ENCODE measurements at regions not wholly inside any gene's neighbourhood (a gene's known extent, or its start where the extent isn't known, plus 50 kb on each side); places are given as distances from the start of the nearest gene placed in this dataset.

DNA sequence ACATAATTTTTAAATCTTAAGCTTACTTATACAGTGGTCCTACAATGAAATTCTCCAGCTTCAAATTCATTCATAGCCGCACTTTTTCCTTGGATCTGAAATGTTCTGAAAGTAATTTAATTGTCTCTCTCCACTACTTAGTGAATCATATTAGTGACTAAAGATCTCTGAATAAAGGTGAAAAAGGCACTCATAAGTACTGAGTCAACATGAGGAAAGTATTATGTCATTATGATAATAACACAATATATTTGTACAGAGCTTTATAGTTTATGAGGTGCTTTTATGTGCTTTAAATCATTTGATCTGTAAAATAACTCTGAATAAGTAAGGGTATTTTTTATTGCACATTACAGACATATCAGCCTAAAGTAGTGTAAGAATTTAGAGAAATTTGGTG lies 628.2 kb upstream of the SLITRK5 start:
- Histone ChIP-seq H3K36me3 (ENCODE audit: insufficient read depth in 1 of 2, low read depth in 1 of 2) (no peaks in the 10 kb centered on the region), H3K4me1 (no peaks in the 10 kb centered on the region), H3K27ac (no peak overlapping the region), H3K27me3 (ENCODE audit: insufficient read depth in 3 of 3, low read length in 2 of 3) (no peaks in the 10 kb centered on the region), H3K4me3 (no peak overlapping the region), H3K9me3 (no peaks in the 10 kb centered on the region)
- TF ChIP-seq, protein P1, sequence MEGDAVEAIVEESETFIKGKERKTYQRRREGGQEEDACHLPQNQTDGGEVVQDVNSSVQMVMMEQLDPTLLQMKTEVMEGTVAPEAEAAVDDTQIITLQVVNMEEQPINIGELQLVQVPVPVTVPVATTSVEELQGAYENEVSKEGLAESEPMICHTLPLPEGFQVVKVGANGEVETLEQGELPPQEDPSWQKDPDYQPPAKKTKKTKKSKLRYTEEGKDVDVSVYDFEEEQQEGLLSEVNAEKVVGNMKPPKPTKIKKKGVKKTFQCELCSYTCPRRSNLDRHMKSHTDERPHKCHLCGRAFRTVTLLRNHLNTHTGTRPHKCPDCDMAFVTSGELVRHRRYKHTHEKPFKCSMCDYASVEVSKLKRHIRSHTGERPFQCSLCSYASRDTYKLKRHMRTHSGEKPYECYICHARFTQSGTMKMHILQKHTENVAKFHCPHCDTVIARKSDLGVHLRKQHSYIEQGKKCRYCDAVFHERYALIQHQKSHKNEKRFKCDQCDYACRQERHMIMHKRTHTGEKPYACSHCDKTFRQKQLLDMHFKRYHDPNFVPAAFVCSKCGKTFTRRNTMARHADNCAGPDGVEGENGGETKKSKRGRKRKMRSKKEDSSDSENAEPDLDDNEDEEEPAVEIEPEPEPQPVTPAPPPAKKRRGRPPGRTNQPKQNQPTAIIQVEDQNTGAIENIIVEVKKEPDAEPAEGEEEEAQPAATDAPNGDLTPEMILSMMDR (IDR thresholded peaks at IDR 0.05), result no peak
- ATAC-seq (no peak), DNase-seq (no peak)
- WGBS, 3 donors, result 96% methylated on average over 1 of the region's 1 CpG
- intact Hi-C loops (cut with DNase I), result no loop called here

DNA sequence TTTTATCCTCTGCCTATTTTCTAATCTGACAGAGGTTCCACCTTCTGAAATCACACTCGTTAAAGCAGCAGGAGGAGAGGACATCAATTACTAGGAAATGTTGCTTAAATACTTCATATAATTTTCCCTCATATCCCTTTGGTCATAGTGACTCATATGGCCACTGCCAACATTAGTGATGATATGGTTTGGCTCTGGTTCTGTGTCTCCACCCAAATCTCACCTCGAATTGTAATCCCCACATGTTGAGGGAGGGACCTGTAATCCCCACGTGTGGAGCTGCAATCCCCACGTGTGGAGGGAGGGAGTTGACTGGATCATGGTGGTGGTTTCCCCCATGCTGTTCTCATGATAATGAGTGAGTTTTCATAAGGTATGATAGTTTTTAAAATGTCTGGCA lies 618.4 kb upstream of the SLITRK5 start:
- no peak overlapping the region for H3K4me3 ChIP-seq
- intact Hi-C loops (cut with DNase I), result no loop called here
- no peak for DNase-seq
- no peak for ATAC-seq
- H3K27ac ChIP-seq, result no peak overlapping the region
- no peaks in the 10 kb centered on the region for H3K4me1 ChIP-seq
- 37 to 49% (median 43%) methylated on average over 4 of the region's 4 CpGs for WGBS, 3 donors
- H3K27me3 ChIP-seq (ENCODE audit: insufficient read depth in 3 of 3, low read length in 2 of 3), result no peaks in the 10 kb centered on the region
- no peaks in the 10 kb centered on the region for H3K36me3 ChIP-seq (ENCODE audit: insufficient read depth in 1 of 2, low read depth in 1 of 2)
- TF ChIP-seq, protein P1 (IDR thresholded peaks at IDR 0.05), result no peak
- H3K9me3 ChIP-seq, result no peaks in the 10 kb centered on the region

DNA sequence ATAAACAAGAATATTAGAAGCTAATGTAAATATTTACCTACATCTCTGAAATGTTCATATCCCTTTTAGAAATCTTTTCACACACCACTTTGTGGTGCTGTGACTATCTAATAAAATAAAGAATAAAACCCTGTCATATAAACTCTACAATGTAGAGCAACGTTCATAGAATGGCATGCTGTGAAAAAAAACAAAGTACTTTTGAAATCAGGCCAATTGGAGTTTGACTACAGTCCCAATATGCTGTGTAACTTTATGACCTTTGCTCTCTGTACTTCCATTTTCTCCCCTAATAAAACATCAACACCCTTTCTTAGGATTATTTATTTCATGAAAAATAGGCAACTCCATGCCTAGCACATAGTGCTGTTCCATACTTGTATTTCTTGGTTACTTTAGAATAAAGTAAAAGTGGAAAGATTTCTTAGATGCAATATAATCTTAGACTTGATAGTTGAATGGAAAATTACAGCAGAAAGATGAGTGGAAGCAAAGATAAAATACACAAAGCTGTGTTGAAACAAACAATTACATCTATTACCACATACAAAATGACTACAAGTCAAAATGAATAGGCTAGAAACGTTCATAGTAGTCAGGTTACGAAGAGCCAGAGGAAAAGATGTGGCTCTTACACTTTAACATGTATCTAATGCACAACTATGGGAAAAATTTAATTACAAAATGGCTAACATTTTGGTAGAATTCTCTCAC lies 613.2 kb upstream of the SLITRK5 start:
- ATAC-seq (no peak), DNase-seq (no peak)
- Histone ChIP-seq H3K4me1 (no peaks in the 10 kb centered on the region), H3K36me3 (ENCODE audit: insufficient read depth in 1 of 2, low read depth in 1 of 2) (no peaks in the 10 kb centered on the region), H3K27me3 (ENCODE audit: insufficient read depth in 3 of 3, low read length in 2 of 3) (no peaks in the 10 kb centered on the region), H3K4me3 (no peak overlapping the region), H3K27ac (no peak overlapping the region), H3K9me3 (no peaks in the 10 kb centered on the region)
- WGBS, 3 donors, result 48 to 51% (median 51%) methylated on average over 3 of the region's 3 CpGs
- intact Hi-C loops (cut with DNase I), result no loop called here
- TF ChIP-seq, protein P1 (IDR thresholded peaks at IDR 0.05), result no peak

DNA sequence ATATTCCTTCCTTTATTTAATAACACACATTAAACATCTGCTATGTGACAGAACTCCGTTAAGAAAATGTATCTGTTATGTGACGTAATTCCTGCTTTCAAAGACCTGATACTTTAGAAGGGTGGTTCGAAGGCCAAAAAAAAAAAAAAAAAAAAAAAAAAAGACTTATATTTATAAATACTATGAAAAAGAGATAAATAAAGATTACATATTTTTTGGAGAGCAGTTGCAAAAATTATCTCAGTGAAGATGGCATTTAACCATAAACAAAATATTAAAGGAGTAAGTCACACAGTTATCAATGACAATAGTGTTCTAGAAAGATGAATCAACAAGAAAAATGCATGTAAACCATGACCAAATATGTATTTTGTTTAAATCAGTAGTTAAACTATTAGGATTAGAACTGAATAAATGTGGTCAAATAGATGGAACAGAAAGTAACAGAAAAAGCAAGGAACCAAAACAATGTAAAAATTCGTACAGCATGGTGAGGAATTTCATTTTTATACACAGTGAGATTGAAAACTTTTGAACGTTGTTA lies 612.3 kb upstream of the SLITRK5 start:
- TF ChIP-seq, protein P1 (IDR thresholded peaks at IDR 0.05), result no peak
- 56 to 59% (median 56%) methylated on average over 5 of the region's 5 CpGs for whole genome bisulfite sequencing, 3 donors
- Histone ChIP-seq H3K27me3 (ENCODE audit: insufficient read depth in 3 of 3, low read length in 2 of 3) (no peaks in the 10 kb centered on the region), H3K4me3 (no peak overlapping the region), H3K9me3 (no peaks in the 10 kb centered on the region), H3K36me3 (ENCODE audit: insufficient read depth in 1 of 2, low read depth in 1 of 2) (no peaks in the 10 kb centered on the region), H3K4me1 (no peaks in the 10 kb centered on the region), H3K27ac (no peak overlapping the region)
- ATAC-seq (no peak), DNase-seq (no peak)
- intact Hi-C loops (cut with DNase I), result no loop called here
